GM19452 (cell line): ENCODE measurements at regions not wholly inside any gene's neighbourhood (a gene's known extent, or its start where the extent isn't known, plus 50 kb on each side); places are given as distances from the start of the nearest gene placed in this dataset.
"Not testable (repeated sequence)": the region's sequence is repeated elsewhere in the genome, so short reads cannot be mapped to it uniquely, and the experiment has no call there.

Experiments used
- ATAC-seq: cut with Tn5 transposase; IDR thresholded peaks from one replicate; pipeline ENCODE4 v1.9.1; 2021; ENCODE audit not compliant: unreplicated experiment

DNA sequence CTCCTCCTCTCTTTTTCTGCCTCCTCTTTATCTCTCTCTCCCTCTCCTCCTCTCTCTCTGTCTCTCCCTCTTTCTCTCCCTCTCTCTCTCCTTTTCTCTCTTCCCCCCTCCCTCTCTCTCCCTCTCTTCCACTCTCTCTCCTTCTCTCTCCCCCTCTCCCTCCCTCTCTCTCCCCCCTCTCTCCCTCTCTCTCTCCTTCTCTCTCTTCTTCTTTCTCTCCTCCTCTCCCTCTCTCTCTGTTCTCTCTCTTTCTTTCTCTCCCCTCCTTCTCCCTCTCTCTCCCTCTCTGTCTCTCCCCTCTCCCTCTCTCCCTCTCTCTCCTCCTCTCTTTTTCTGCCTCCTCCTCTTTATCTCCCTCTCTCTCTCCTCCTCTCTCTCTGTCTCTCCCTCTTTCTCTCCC lies 197.4 kb downstream of the UQCRFS1 start:
- no peak for ATAC-seq

DNA sequence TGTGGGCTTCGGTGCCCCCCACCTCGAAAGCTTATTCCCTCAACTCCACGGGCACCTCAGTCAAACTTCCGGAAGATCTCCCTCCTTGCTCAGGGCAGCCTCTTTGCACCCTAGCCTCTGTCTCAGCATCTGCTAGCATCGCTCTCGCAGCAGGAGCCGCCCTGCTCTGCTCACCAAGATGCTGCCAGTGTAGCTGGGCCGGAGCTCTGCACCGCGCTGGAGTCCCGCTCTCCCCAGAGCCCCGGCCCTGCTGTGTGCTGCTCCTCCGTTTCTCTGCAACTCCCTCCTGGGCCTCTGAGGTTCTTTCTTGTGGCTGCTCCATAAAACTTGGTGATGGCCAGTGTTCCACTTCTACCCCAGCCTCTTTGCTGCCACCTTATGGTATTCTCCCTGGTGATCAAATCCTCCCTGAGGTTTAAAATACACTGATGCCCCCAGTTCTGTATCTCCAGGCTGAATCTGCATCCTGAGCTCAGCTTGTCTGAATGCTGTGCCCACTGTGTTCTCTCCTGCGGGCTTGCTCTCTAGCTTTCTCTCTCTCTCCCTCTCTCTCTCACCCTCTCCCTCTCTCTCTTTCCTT lies 198.0 kb downstream of the UQCRFS1 start:
- no peak for ATAC-seq

- no peak for ATAC-seq
Observed at GRCh38 chr19:29013988-29014387, 199.0 kb downstream of the UQCRFS1 start.

DNA sequence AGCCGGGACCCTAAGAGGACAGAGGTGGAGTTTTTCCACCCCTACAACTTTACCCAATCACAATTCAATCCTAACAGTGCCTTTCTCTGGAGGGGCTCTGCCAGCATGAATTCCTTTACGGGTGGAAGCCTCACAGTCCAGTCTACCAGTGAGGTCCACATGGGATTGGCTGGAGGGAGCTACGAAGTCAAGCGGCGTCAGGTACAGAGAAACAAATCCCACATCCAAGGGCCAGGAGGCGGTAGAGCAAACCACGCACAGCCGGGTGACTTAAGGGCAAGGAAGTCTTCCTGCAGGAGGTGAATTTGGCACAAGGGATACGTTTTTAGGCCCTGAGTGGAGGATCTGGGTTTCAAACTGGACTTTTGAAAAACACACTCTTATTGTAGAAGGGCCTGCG lies 199.6 kb downstream of the UQCRFS1 start:
- no peak for ATAC-seq

DNA sequence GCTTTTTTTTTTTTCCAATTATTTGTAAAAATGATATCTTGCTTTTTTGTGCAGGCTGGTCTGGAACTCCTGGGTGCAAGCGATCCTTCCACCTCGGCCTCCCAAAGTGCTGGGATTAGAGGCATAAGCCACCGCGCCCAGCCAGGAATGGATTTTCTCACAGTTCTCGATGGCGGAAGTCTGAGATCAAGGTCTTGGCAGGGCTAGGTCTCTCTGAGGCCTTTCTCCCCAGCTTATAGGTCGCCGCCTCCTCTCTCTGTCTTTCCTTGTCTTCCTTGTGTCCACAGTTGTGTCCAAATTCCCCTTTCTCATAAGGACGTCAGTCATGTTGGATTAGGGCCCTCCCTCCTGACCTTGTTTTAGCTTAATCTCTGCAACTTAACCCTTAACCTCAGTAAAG lies 200.5 kb downstream of the UQCRFS1 start:
- no peak for ATAC-seq

DNA sequence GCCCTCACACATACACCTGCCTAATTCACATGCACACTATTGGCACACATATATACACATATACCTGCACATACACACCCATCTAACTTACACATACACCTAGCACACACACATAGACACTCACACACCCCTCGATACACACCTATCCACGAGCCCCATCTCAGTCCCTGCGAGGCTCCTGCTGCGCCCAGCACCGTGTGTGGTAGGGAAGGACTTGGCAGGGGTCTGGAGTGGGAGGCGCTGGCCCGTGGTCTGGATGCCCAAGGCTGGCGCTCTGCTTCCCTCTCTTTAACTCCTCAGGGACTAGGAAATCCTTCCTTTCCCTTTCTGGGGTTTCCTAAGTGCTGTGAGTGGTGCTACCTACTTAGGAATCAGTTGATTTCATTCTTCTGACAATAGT lies 202.7 kb downstream of the UQCRFS1 start:
- ATAC-seq = no peak

DNA sequence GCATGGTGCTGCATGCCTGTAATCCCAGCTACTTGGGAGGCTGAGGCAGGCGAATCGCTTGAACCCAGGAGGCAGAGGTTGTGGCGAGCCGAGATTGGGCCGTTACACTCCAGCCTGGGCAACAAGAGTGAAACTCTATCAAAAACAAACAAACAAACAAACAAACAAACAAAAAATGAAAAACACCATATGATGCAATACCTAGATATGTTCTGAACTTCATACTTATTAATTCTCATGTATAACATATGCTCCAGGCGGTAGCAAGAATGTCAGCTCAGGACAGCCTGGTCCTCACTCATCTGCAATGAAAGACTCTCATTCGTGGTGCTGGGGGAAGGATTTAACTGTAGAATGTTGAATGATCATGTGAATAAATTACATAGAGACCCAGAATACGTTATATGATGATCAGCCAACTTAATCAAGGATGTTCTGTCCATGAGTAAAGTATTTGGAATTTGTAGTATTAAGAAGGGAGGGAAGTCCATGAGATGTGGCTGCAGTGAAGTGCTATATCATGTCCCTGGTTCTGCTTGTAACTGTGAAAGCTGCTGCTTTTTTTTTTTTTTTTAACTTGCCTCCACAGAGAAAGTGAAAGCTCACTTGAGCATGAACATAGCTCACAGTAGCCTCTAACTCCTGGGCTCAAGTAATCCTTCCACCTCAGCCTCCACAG lies 206.8 kb downstream of the UQCRFS1 start:
- no peak for ATAC-seq

DNA sequence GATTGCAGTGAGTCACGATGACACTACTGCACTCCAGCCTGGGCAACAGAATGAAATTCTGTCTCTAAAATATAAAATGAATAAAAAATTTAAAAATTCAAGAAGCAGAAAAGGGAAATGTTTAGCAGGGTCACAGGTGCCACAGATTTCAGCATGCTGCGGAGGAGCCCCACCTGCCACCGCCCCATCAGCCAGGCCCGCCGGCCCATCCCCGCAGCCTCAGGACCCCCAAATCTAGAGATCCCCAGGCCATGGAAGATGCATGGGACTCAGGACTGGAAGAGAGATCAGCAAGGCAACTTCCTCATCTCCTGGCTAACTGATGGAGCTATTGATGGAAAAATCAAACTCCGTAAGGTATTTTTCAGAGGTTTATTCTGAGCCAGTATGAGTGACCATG lies 208.2 kb downstream of the UQCRFS1 start:
- no peak for ATAC-seq

DNA sequence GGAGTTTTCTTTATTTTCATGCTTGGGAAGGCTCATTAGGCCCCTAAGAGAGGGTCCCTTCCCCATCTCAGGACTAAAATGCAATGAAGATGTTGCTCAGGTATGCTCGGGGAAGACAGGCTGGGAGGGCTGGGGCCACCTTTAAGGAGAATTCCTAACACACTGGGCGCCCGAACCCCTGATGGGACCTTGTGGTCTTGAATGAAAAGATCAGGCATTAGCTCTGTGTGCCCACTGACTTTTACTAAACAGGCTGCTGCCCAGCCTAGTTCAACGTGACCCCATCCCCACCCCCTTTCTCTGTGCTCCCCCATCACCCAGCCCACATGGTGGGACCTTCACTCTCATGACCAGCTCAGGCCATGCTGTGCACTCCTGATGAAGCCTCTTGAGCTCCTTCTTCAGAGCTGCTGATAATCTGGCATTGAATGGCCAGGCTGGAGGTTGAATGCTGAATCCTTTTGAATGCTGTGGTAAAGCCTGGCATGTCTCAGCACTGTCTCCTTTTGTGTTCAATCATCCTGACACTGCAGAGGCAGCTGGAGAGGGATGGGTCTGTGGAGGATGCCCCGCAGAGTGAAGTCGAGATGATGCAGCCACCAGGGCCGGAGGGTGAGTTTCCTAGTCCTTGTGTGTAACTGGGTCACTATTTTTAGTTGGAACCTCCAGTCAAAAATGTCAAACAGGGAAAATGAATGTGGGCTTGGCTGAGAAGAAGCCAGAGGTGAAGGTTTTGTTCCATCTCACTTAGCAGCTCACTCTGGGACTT lies 209.1 kb downstream of the UQCRFS1 start:
- ATAC-seq = no peak

- no peak for ATAC-seq
Observed at GRCh38 chr19:29002336-29002735, 210.6 kb downstream of the UQCRFS1 start.

- no peak for ATAC-seq
Observed at GRCh38 chr19:29001597-29002245, 211.2 kb downstream of the UQCRFS1 start.

GRCh38 chr19:29001141-29001581 lies 211.8 kb downstream of the UQCRFS1 start:
- ATAC-seq = no peak

DNA sequence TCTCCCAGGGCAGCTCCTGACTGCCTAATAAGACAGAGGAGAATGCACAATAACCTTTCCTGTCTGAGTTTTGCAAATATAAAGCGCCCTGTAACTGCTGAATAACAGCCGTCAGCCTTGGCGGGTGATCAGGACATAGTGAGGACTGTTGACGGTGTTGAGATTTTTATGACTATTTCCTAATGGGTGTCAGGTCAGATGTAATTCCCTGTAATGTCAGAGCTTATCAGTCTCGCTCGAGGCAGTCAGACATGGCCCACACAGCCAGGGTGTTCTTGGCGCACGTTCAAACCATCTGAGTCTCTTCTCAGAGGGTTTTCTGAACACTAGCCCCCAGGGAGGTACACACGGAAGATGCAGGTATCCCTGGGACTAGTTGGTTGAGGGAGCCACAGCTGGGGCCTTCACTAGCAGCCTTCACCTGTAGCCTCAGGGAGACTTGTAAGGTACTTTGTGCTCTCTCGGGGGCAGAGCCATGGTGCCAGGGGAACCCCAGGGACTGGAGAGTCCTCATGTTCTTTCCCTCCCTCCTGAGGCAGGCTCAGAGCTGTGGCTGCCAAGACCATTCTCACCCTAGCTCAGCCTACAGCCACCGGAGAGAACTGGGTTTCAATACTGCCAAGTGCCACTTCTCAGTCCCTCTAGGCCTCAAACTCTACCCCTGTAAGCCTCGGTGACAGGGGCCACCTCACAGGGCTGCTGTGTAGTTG lies 213.1 kb downstream of the UQCRFS1 start:
- no peak for ATAC-seq

DNA sequence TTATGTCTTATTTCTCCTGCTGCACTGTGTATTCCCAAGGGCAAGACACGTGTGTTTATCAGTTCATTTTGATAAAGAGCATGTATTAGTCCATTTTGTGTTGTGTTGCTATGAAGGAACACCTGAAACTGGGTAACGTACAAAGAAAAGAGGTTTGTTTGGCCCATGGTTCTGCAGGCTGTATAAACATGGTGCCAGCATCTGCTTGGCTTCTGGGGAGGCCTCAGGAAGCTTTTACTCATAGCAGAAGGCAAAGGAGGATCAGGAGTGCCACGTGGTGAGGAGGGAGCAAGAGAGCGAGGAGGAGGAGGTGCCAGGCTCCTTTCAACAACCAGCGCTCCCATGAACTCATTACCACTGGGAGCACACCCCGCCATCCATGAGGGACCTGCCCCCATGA lies 214.0 kb downstream of the UQCRFS1 start:
- ATAC-seq = no peak

- not testable (repeated sequence) for ATAC-seq
Observed at GRCh38 chr19:28997866-28998265, 215.1 kb downstream of the UQCRFS1 start.

DNA sequence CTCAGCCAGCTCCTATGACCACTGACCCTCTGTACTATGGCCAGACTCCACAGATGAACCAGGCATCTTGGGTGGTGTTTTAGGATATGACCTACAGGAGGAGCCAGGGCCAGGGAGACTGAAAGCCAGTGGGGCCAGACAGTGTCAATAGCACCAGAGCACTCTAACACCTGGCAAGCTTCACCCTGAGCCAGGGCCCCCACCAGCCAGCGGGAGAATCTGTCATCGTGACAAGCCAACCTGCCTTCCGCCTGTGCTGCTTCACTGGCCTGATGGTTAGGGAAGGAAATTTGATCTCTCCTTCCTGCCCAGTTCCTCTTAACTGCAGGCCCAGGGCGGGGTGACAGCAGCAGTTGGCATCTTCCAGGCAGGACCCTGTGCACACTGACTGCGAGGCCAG lies 222.4 kb downstream of the UQCRFS1 start:
- ATAC-seq = no peak

GRCh38 chr19:28989739-28990138 lies 223.2 kb downstream of the UQCRFS1 start:
- ATAC-seq = no peak

GRCh38 chr19:28988066-28988465 lies 224.9 kb downstream of the UQCRFS1 start:
- no peak for ATAC-seq

- ATAC-seq = no peak
Observed at GRCh38 chr19:28987177-28987576, 225.8 kb downstream of the UQCRFS1 start.

- no peak for ATAC-seq
Observed at GRCh38 chr19:28985201-28985600, 227.8 kb downstream of the UQCRFS1 start.

- no peak for ATAC-seq
Observed at GRCh38 chr19:28984315-28984714, 228.6 kb downstream of the UQCRFS1 start.
